ENCODE measurements at regions not wholly inside any gene's neighbourhood (a gene's known extent, or its start where the extent isn't known, plus 50 kb on each side); places are given as distances from the start of the nearest gene placed in this dataset.
"Not testable (repeated sequence)": the region's sequence is repeated elsewhere in the genome, so short reads cannot be mapped to it uniquely, and the experiment has no call there.

GRCh38 chr15:38795471-38796245 lies 231.0 kb upstream of the RASGRP1 start:
- ChIA-PET POLR2A (no interaction called here), CTCF (interaction anchor here (0.6 kb wide), 1 partner anchor 421 kb away, joined by 3 read pairs; no protein-coding TSS in a partner anchor)
- H3K4me1 ChIP-seq (ENCODE audit: control insufficient read depth, insufficient read depth, low read length) = no peaks in the 10 kb centered on the region
- intact Hi-C loops (cut with micrococcal nuclease; ENCODE audit: unreplicated experiment) (no loop called here), in situ Hi-C loops (cut with HindIII; ENCODE audit: low pct_unique_long_range_greater_than_20kb, low sequenced_read_pairs) (no loop called here)
- no peaks in the 10 kb centered on the region for H3K27me3 ChIP-seq (ENCODE audit: control insufficient read depth, insufficient read depth, low read length)
- no peak overlapping the region for H3K27ac ChIP-seq (ENCODE audit: low read length)
- no peaks in the 10 kb centered on the region for H3K9me3 ChIP-seq (ENCODE audit: control insufficient read depth, insufficient read depth, low read depth, low read length)
- no TSS peak for BruUV-seq (replicated peaks)
- DNase-seq (ENCODE audit: low read depth, low spot score) = no peak
- H3K4me3 ChIP-seq (ENCODE audit: low read depth in 2 of 2, low read length in 2 of 2) = no peak overlapping the region
- no peaks in the 10 kb centered on the region for H3K36me3 ChIP-seq (ENCODE audit: control insufficient read depth, insufficient read depth, low read length)
- no peak for TF ChIP-seq REST (IDR thresholded peaks at IDR 0.05; ENCODE audit: insufficient read depth in 1 of 2, low read depth in 2 of 2, low read length in 1 of 2)
- TF ChIP-seq SIN3A (IDR thresholded peaks at IDR 0.05; ENCODE audit: borderline replicate concordance, insufficient read depth, low read depth, low read length) = no peak
- no peak for TF ChIP-seq POLR2AphosphoS5 (IDR thresholded peaks at IDR 0.05; ENCODE audit: low read depth, low read length)
- TF ChIP-seq TCF7L2 (IDR thresholded peaks at IDR 0.05; ENCODE audit: low read depth, low read length) = no peak
- TF ChIP-seq, protein P1, sequence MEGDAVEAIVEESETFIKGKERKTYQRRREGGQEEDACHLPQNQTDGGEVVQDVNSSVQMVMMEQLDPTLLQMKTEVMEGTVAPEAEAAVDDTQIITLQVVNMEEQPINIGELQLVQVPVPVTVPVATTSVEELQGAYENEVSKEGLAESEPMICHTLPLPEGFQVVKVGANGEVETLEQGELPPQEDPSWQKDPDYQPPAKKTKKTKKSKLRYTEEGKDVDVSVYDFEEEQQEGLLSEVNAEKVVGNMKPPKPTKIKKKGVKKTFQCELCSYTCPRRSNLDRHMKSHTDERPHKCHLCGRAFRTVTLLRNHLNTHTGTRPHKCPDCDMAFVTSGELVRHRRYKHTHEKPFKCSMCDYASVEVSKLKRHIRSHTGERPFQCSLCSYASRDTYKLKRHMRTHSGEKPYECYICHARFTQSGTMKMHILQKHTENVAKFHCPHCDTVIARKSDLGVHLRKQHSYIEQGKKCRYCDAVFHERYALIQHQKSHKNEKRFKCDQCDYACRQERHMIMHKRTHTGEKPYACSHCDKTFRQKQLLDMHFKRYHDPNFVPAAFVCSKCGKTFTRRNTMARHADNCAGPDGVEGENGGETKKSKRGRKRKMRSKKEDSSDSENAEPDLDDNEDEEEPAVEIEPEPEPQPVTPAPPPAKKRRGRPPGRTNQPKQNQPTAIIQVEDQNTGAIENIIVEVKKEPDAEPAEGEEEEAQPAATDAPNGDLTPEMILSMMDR (IDR thresholded peaks at IDR 0.05) = no peak
- ATAC-seq = no peak

GRCh38 chr15:38796589-38796988 lies 232.0 kb upstream of the RASGRP1 start:
- Histone ChIP-seq H3K9me3 (ENCODE audit: control insufficient read depth, insufficient read depth, low read depth, low read length) (no peaks in the 10 kb centered on the region), H3K27ac (ENCODE audit: low read length) (no peak overlapping the region), H3K36me3 (ENCODE audit: control insufficient read depth, insufficient read depth, low read length) (no peaks in the 10 kb centered on the region), H3K4me3 (ENCODE audit: low read depth in 2 of 2, low read length in 2 of 2) (no peak overlapping the region), H3K4me1 (ENCODE audit: control insufficient read depth, insufficient read depth, low read length) (no peaks in the 10 kb centered on the region), H3K27me3 (ENCODE audit: control insufficient read depth, insufficient read depth, low read length) (no peaks in the 10 kb centered on the region)
- ChIA-PET CTCF (no interaction called here), POLR2A (no interaction called here)
- intact Hi-C loops (cut with micrococcal nuclease; ENCODE audit: unreplicated experiment) (no loop called here), in situ Hi-C loops (cut with HindIII; ENCODE audit: low pct_unique_long_range_greater_than_20kb, low sequenced_read_pairs) (no loop called here)
- TF ChIP-seq POLR2AphosphoS5 (IDR thresholded peaks at IDR 0.05; ENCODE audit: low read depth, low read length) = no peak
- TF ChIP-seq SIN3A (IDR thresholded peaks at IDR 0.05; ENCODE audit: borderline replicate concordance, insufficient read depth, low read depth, low read length) = no peak
- TF ChIP-seq, protein P1 (IDR thresholded peaks at IDR 0.05) = no peak
- no peak for TF ChIP-seq REST (IDR thresholded peaks at IDR 0.05; ENCODE audit: insufficient read depth in 1 of 2, low read depth in 2 of 2, low read length in 1 of 2)
- no peak for TF ChIP-seq TCF7L2 (IDR thresholded peaks at IDR 0.05; ENCODE audit: low read depth, low read length)
- DNase-seq (ENCODE audit: low read depth, low spot score) = no peak
- BruUV-seq (replicated peaks) = no TSS peak
- ATAC-seq = no peak

GRCh38 chr15:38797506-38797905 lies 232.9 kb upstream of the RASGRP1 start:
- POLR2A ChIA-PET; H3K4me3 ChIP-seq (ENCODE audit: low read depth in 2 of 2, low read length in 2 of 2); ATAC-seq; H3K9me3 ChIP-seq (ENCODE audit: control insufficient read depth, insufficient read depth, low read depth, low read length); H3K36me3 ChIP-seq (ENCODE audit: control insufficient read depth, insufficient read depth, low read length); DNase-seq (ENCODE audit: low read depth, low spot score); BruUV-seq (replicated peaks); in situ Hi-C loops (cut with HindIII; ENCODE audit: low pct_unique_long_range_greater_than_20kb, low sequenced_read_pairs); H3K27me3 ChIP-seq (ENCODE audit: control insufficient read depth, insufficient read depth, low read length); intact Hi-C loops (cut with micrococcal nuclease; ENCODE audit: unreplicated experiment); H3K4me1 ChIP-seq (ENCODE audit: control insufficient read depth, insufficient read depth, low read length); CTCF ChIA-PET; H3K27ac ChIP-seq (ENCODE audit: low read length): not testable (repeated sequence)

All from Panc1 (cell line).